ENCODE measurements at regions not wholly inside any gene's neighbourhood (a gene's known extent, or its start where the extent isn't known, plus 50 kb on each side); places are given as distances from the start of the nearest gene placed in this dataset.

GRCh38 chr6:115721564-115721963, 339.1 kb downstream of the FRK start:
- H2AFZ ChIP-seq (ENCODE audit: control insufficient read depth, low read depth, low read length): no peak overlapping the region
- no peaks in the 10 kb centered on the region for H3K36me3 ChIP-seq (ENCODE audit: control insufficient read depth in 2 of 2, insufficient read depth in 2 of 2, low read length in 1 of 2)
- H4K20me1 ChIP-seq (ENCODE audit: control insufficient read depth, insufficient read depth): no peaks in the 10 kb centered on the region
- ChIA-PET RAD21 (ENCODE audit: unreplicated experiment) (no interaction called here), CTCF (interaction anchor here (0.9 to 1.4 kb wide), 2 partner anchors 11 to 21 kb away, joined by 3 read pairs; no protein-coding TSS in a partner anchor), SMC1A (ENCODE audit: uncharacterized antibody, unreplicated experiment) (interaction anchor here (0.6 to 2.1 kb wide), 2 partner anchors 13 to 95 kb away, joined by 3 to 4 read pairs; no protein-coding TSS in a partner anchor), POLR2A (no interaction called here)
- 0% methylated on average over 2 of the region's 2 CpGs for WGBS (ENCODE audit: insufficient coverage, insufficient replicate concordance, low lambda C conversion rate, missing lambda C conversion rate)
- intact Hi-C loops (cut with micrococcal nuclease; ENCODE audit: unreplicated experiment) (no loop called here), in situ Hi-C loops (cut with MboI) (no loop called here)
- H3K9ac ChIP-seq (ENCODE audit: control insufficient read depth, insufficient read depth, low read length): no peak overlapping the region
- H3K4me3 ChIP-seq: no peak overlapping the region
- no peaks in the 10 kb centered on the region; the same call in 2 of the 3 replicates for H3K9me3 ChIP-seq (replicated peaks; ENCODE audit: control insufficient read depth, insufficient read depth, low read length)
- FAIRE-seq (no peak), ATAC-seq (no peak), DNase-seq (ENCODE audit: low read depth, low spot score) (no peak)
- H3K4me2 ChIP-seq (ENCODE audit: control insufficient read depth, insufficient read depth): no peak overlapping the region
- no TSS peak for BruUV-seq (replicated peaks)
- H3K27ac ChIP-seq (ENCODE audit: control insufficient read depth, insufficient read depth): no peak overlapping the region
- H3K4me1 ChIP-seq (ENCODE audit: control insufficient read depth, insufficient read depth, low read length): 0 out of 2 replicates have a peak, but pooled peaks cover 3% of the 10 kb centered on the region
- H3K27me3 ChIP-seq (replicated peaks in 1 of 2; ENCODE audit: control insufficient read depth in 2 of 2, insufficient read depth in 2 of 2, low read length in 1 of 2): no peaks in the 10 kb centered on the region
- TF ChIP-seq ZSCAN29 (IDR thresholded peaks at IDR 0.05) (no peak), ZBTB11 (CRISPR knock-in tag; IDR thresholded peaks at IDR 0.05) (no peak), MEF2A (IDR thresholded peaks at IDR 0.05; ENCODE audit: insufficient read depth, low read depth, low read length) (no peak), POLR2AphosphoS2 (IDR thresholded peaks at IDR 0.05; ENCODE audit: low read depth, low read length) (no peak), TBL1XR1 (IDR thresholded peaks at IDR 0.05; ENCODE audit: low read depth, low read length) (no peak), SUPT20H (IDR thresholded peaks at IDR 0.05; ENCODE audit: borderline replicate concordance, control insufficient read depth, low read depth, low read length) (no peak), JUND (IDR thresholded peaks at IDR 0.05; ENCODE audit: low read depth, low read length) (no peak), IRF3 (IDR thresholded peaks at IDR 0.05) (no peak), FOXM1 (IDR thresholded peaks at IDR 0.05; ENCODE audit: low read depth, low read length) (no peak), RAD21 (IDR thresholded peaks at IDR 0.05; ENCODE audit: insufficient read depth, low read depth, low read length) (no peak), RB1 (IDR thresholded peaks at IDR 0.05; ENCODE audit: borderline replicate concordance) (no peak), PBX3 (IDR thresholded peaks at IDR 0.05; ENCODE audit: insufficient replicate concordance, low read depth, low read length) (no peak)
- no peaks in the 10 kb centered on the region for H3K79me2 ChIP-seq (ENCODE audit: control insufficient read depth, insufficient read depth, low read length)
